AG04450 (cell line): ENCODE measurements at regions not wholly inside any gene's neighbourhood (a gene's known extent, or its start where the extent isn't known, plus 50 kb on each side); places are given as distances from the start of the nearest gene placed in this dataset.

ENCODE experiments used
- CTCF ChIA-PET: fragments of 300-600, 350-600 bp; formaldehyde crosslinking; extraction: SDS; loops from one replicate; lab custom pipeline; 2022; ENCODE audit warnings: antibody characterized with exemption, inconsistent platforms; lab: Charles Lee
- POLR2A ChIA-PET: fragments of 350-600 bp; formaldehyde crosslinking; extraction: SDS; loops from one replicate; lab custom pipeline; 2021; ENCODE audit warnings: antibody characterized with exemption, inconsistent platforms; lab: Yijun Ruan, JAX
- DNase-seq: peaks from one replicate; pipeline ENCODE4 v3.0.0-alpha.2; 2011; ENCODE audit warnings: low read depth, low spot score
- H3K27ac ChIP-seq: one replicate; pipeline ENCODE4 v1.5.1; 2012; ENCODE audit warnings: low read depth, low read length, control low read depth
- H3K27me3 ChIP-seq: one replicate; pipeline ENCODE4 v1.6.0; 2012; ENCODE audit warnings: low read length; ENCODE audit not compliant: control insufficient read depth, insufficient read depth
- H3K4me3 ChIP-seq: 2 replicates; pipeline ENCODE4 v1.5.1; 2011; ENCODE audit warnings: mild to moderate bottlenecking, low read depth, low read length, control low read depth
- H3K9me3 ChIP-seq: 2 replicates; pipeline ENCODE4 v1.5.1; 2012; ENCODE audit warnings: low read length; ENCODE audit not compliant: control insufficient read depth, insufficient read depth
- CTCF ChIP-seq: IDR thresholded peaks from 2 replicates; pipeline ENCODE4 v1.5.1; 2011; ENCODE audit warnings: low read depth, low read length, control low read depth, inconsistent platforms

- no peak overlapping the region for H3K27ac ChIP-seq
- ChIA-PET CTCF (no interaction called here), POLR2A (no interaction called here)
- H3K27me3 ChIP-seq, result no peaks in the 10 kb centered on the region
- no peaks in the 10 kb centered on the region for H3K9me3 ChIP-seq
- no peak for TF ChIP-seq CTCF
- peak; percentile 0 for DNase-seq
- no peak overlapping the region for H3K4me3 ChIP-seq
These were observed 312.0 kb upstream of the EDIL3 start for GRCh38 chr5:84696651-84697050.

- Histone ChIP-seq H3K27me3 (no peaks in the 10 kb centered on the region), H3K27ac (no peak overlapping the region), H3K9me3 (no peaks in the 10 kb centered on the region), H3K4me3 (no peak overlapping the region)
- POLR2A ChIA-PET, result no interaction called here
- no peak for DNase-seq
- TF ChIP-seq CTCF, result no peak
- CTCF ChIA-PET, result no interaction called here
These were observed 310.6 kb upstream of the EDIL3 start for GRCh38 chr5:84695330-84695729.

- Histone ChIP-seq H3K27ac (no peak overlapping the region), H3K9me3 (no peaks in the 10 kb centered on the region), H3K4me3 (no peak overlapping the region), H3K27me3 (no peaks in the 10 kb centered on the region)
- CTCF ChIA-PET, result no interaction called here
- POLR2A ChIA-PET, result no interaction called here
- no peak for DNase-seq
- TF ChIP-seq CTCF, result no peak
These were observed 308.6 kb upstream of the EDIL3 start for GRCh38 chr5:84693256-84693655.

GRCh38 chr5:84688566-84688965 lies 303.9 kb upstream of the EDIL3 start:
- no peak for TF ChIP-seq CTCF
- no peaks in the 10 kb centered on the region for H3K9me3 ChIP-seq
- CTCF ChIA-PET, result no interaction called here
- POLR2A ChIA-PET, result no interaction called here
- DNase-seq, result peak; percentile 90
- H3K27ac ChIP-seq, result no peak overlapping the region
- no peak overlapping the region for H3K4me3 ChIP-seq
- no peaks in the 10 kb centered on the region for H3K27me3 ChIP-seq

GRCh38 chr5:84685121-84685894 lies 300.6 kb upstream of the EDIL3 start:
- H3K27ac ChIP-seq, result no peak overlapping the region
- H3K9me3 ChIP-seq, result no peaks in the 10 kb centered on the region
- no peak overlapping the region for H3K4me3 ChIP-seq
- no peak for DNase-seq
- no peaks in the 10 kb centered on the region for H3K27me3 ChIP-seq
- ChIA-PET POLR2A (interaction anchor here (0.6 kb wide), 1 partner anchor 1672 kb away, joined by 4 read pairs; no protein-coding TSS in a partner anchor), CTCF (interaction anchor here (1.1 kb wide), 1 partner anchor 759 kb away, joined by 4 read pairs; no protein-coding TSS in a partner anchor)
- TF ChIP-seq CTCF, result no peak
